HUES48 (cell line): ENCODE measurements at regions not wholly inside any gene's neighbourhood (a gene's known extent, or its start where the extent isn't known, plus 50 kb on each side); places are given as distances from the start of the nearest gene placed in this dataset.
"Not testable (repeated sequence)": the region's sequence is repeated elsewhere in the genome, so short reads cannot be mapped to it uniquely, and the experiment has no call there.

ENCODE experiments used
- H3K27ac ChIP-seq: one replicate; pipeline ENCODE4 v1.7.0; 2013; ENCODE audit warnings: low read depth, low read length, inconsistent platforms
- H3K27me3 ChIP-seq: 2 replicates; pipeline ENCODE4 v1.6.1; 2013; ENCODE audit warnings: mild to moderate bottlenecking, low read length; ENCODE audit not compliant: control insufficient read depth, insufficient read depth
- H3K36me3 ChIP-seq: 2 replicates; pipeline ENCODE4 v1.6.1; 2013; ENCODE audit warnings: low read length; ENCODE audit not compliant: control insufficient read depth, insufficient read depth
- H3K4me1 ChIP-seq: 2 replicates; pipeline ENCODE4 v1.6.1; 2013; ENCODE audit warnings: mild to moderate bottlenecking, low read length; ENCODE audit not compliant: control insufficient read depth, insufficient read depth
- H3K4me3 ChIP-seq: 2 replicates; pipeline ENCODE4 v1.5.1; 2013; ENCODE audit warnings: mild to moderate bottlenecking, low read depth, low read length
- H3K9ac ChIP-seq: 2 replicates; pipeline ENCODE4 v1.6.1; 2013; ENCODE audit warnings: mild to moderate bottlenecking, low read depth, low read length, moderate library complexity
- H3K9me3 ChIP-seq: 2 replicates; pipeline ENCODE4 v1.6.1; 2013; ENCODE audit warnings: low read length; ENCODE audit not compliant: control insufficient read depth, insufficient read depth

GRCh38 chr11:126149759-126150625, 61.5 kb downstream of the RPUSD4 start:
- no peak overlapping the region for H3K4me3 ChIP-seq
- no peak overlapping the region for H3K9ac ChIP-seq
- peaks cover 5% of the 10 kb centered on the region; the same call in 1 of the 2 replicates for H3K9me3 ChIP-seq
- H3K27me3 ChIP-seq: no peaks in the 10 kb centered on the region
- no peak overlapping the region for H3K27ac ChIP-seq
- H3K4me1 ChIP-seq: peaks cover 28% of the 10 kb centered on the region
- no peaks in the 10 kb centered on the region for H3K36me3 ChIP-seq

GRCh38 chr11:126148317-126148716, 63.1 kb downstream of the RPUSD4 start:
- no peak overlapping the region for H3K4me3 ChIP-seq
- H3K27me3 ChIP-seq: no peaks in the 10 kb centered on the region
- H3K4me1 ChIP-seq: peaks cover 22% of the 10 kb centered on the region
- H3K9me3 ChIP-seq: peaks cover 5% of the 10 kb centered on the region; the same call in 1 of the 2 replicates
- H3K27ac ChIP-seq: peak overlapping the region; percentile 50
- H3K9ac ChIP-seq: no peak overlapping the region
- no peaks in the 10 kb centered on the region for H3K36me3 ChIP-seq

GRCh38 chr11:126147208-126148111, 64.0 kb downstream of the RPUSD4 start:
- Histone ChIP-seq H3K27ac (peak overlapping the region; percentile 88), H3K27me3 (no peaks in the 10 kb centered on the region), H3K36me3 (no peaks in the 10 kb centered on the region), H3K9ac (no peak overlapping the region), H3K4me3 (no peak overlapping the region), H3K9me3 (peaks cover 5% of the 10 kb centered on the region; the same call in 1 of the 2 replicates), H3K4me1 (peaks cover 22% of the 10 kb centered on the region)

GRCh38 chr11:126146454-126147192, 64.8 kb downstream of the RPUSD4 start:
- no peaks in the 10 kb centered on the region for H3K36me3 ChIP-seq
- no peak overlapping the region; the same call in 1 of the 2 replicates for H3K9ac ChIP-seq
- H3K9me3 ChIP-seq: no peaks in the 10 kb centered on the region
- no peak overlapping the region for H3K4me3 ChIP-seq
- peaks cover 22% of the 10 kb centered on the region for H3K4me1 ChIP-seq
- H3K27ac ChIP-seq: peak overlapping the region; percentile 70
- H3K27me3 ChIP-seq: no peaks in the 10 kb centered on the region

- Histone ChIP-seq H3K4me3 (no peak overlapping the region), H3K27ac (peak overlapping the region; percentile 70), H3K9me3 (no peaks in the 10 kb centered on the region), H3K4me1 (peaks cover 22% of the 10 kb centered on the region), H3K9ac (no peak overlapping the region), H3K36me3 (no peaks in the 10 kb centered on the region), H3K27me3 (no peaks in the 10 kb centered on the region)
Measured at GRCh38 chr11:126145954-126146353, 65.5 kb downstream of the RPUSD4 start.

GRCh38 chr11:126143491-126143890, 68.0 kb downstream of the RPUSD4 start:
- H3K27ac ChIP-seq: not testable (repeated sequence)
- H3K4me1 ChIP-seq: peaks cover 40% of the 10 kb centered on the region

GRCh38 chr11:126140926-126141280, 70.5 kb downstream of the RPUSD4 start:
- Histone ChIP-seq H3K4me1 (peaks cover 19% of the 10 kb centered on the region), H3K9ac (no peak overlapping the region), H3K36me3 (no peaks in the 10 kb centered on the region), H3K27ac (no peak overlapping the region), H3K9me3 (no peaks in the 10 kb centered on the region), H3K27me3 (no peaks in the 10 kb centered on the region), H3K4me3 (no peak overlapping the region)

More at GRCh38 chr11:126143491-126143890, 68.0 kb downstream of the RPUSD4 start:
- not testable (repeated sequence) for H3K36me3 ChIP-seq, H3K9ac ChIP-seq, H3K27me3 ChIP-seq, H3K9me3 ChIP-seq, H3K4me3 ChIP-seq

- peaks cover 23% of the 10 kb centered on the region for H3K4me1 ChIP-seq
- no peak overlapping the region for H3K27ac ChIP-seq
- no peaks in the 10 kb centered on the region for H3K36me3 ChIP-seq
- no peak overlapping the region for H3K4me3 ChIP-seq
- no peaks in the 10 kb centered on the region for H3K27me3 ChIP-seq
- no peak overlapping the region for H3K9ac ChIP-seq
- H3K9me3 ChIP-seq: no peaks in the 10 kb centered on the region
Measured at GRCh38 chr11:126140201-126140925, 71.1 kb downstream of the RPUSD4 start.

- Histone ChIP-seq H3K27me3 (no peaks in the 10 kb centered on the region), H3K9me3 (no peaks in the 10 kb centered on the region), H3K27ac (peak overlapping the region; percentile 7), H3K4me1 (peaks cover 26% of the 10 kb centered on the region), H3K9ac (no peak overlapping the region), H3K4me3 (no peak overlapping the region), H3K36me3 (no peaks in the 10 kb centered on the region)
Measured at GRCh38 chr11:126139111-126140091, 72.0 kb downstream of the RPUSD4 start.
